GM18498 (cell line): ENCODE measurements at regions not wholly inside any gene's neighbourhood (a gene's known extent, or its start where the extent isn't known, plus 50 kb on each side); places are given as distances from the start of the nearest gene placed in this dataset.
"Not testable (repeated sequence)": the region's sequence is repeated elsewhere in the genome, so short reads cannot be mapped to it uniquely, and the experiment has no call there.

Source experiments
- ATAC-seq: cut with Tn5 transposase; IDR thresholded peaks from one replicate; pipeline ENCODE4 v1.9.1; 2021; ENCODE audit warnings: mild to moderate bottlenecking, moderate library complexity; ENCODE audit not compliant: unreplicated experiment

DNA sequence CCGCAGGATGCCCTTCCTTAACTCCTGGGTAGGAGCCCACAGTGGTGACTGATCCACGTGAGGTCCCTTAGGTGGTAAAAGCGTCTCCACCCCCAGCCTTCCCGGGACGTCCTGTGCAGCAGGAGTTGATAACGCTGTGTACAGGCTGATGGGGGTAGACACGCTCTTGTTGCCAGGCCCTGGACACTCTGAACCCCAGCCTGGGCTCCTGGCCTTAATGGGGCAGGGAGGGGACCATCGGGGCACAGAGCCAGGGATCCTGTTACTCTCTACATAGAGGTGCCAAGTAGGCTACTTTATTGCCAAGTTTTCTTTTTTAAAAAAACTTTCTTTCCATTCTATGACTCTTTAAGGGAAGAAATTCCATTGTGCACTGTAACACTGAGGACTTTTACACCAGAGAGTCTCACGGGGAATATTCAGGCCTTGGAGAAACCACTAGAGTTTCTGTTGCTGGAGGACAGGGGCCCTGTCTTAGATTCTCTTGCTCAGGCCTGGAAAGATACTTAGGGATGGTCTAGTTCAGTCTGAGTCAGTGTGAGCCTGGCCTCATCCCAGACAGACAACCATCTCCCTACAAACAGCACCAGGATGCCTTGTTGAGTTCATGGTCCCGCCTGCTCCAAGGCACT, 104.3 kb upstream of the RNU6-1 start:
- no peak for ATAC-seq

DNA sequence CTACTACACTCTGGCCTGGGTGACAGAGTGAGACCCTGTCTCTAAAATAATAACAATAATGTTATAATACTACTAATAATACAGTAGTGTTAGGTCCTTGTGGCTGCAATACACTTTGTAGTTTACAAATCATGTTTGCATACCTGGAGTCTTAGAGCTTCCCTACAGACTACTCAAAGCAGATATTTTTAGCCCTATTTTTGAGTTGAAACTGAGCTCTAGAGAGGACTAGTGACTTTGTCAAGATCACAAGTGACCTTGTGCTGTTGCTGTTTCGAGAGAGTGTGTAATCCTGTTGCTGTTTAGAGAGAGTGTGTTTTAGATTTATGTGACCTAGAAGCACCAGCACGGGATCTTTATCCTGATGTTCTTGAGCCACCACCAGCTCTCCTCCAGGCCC, 105.3 kb upstream of the RNU6-1 start:
- ATAC-seq = no peak

GRCh38 chr15:67945951-67946700, 106.3 kb upstream of the RNU6-1 start:
- ATAC-seq = no peak

DNA sequence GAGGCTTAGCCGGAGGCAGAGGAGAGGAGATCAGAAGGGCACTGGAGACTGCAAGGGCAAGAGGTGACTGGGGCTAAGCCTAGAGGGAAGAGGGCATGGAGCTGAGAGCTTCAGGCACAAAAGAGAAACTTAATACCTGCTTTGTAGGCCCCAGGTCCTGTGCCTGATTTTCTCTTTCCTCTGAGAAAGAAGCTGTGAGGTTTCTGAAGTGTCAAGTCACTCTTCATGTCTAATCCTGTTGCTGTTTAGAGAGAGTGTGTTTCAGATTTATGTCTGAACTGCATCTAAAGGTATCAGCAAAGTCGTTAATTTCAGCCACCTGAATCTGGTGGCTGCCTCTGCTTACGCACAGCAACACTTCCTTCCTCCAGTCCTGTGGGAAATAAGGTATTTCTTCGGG, 106.9 kb upstream of the RNU6-1 start:
- no peak for ATAC-seq

DNA sequence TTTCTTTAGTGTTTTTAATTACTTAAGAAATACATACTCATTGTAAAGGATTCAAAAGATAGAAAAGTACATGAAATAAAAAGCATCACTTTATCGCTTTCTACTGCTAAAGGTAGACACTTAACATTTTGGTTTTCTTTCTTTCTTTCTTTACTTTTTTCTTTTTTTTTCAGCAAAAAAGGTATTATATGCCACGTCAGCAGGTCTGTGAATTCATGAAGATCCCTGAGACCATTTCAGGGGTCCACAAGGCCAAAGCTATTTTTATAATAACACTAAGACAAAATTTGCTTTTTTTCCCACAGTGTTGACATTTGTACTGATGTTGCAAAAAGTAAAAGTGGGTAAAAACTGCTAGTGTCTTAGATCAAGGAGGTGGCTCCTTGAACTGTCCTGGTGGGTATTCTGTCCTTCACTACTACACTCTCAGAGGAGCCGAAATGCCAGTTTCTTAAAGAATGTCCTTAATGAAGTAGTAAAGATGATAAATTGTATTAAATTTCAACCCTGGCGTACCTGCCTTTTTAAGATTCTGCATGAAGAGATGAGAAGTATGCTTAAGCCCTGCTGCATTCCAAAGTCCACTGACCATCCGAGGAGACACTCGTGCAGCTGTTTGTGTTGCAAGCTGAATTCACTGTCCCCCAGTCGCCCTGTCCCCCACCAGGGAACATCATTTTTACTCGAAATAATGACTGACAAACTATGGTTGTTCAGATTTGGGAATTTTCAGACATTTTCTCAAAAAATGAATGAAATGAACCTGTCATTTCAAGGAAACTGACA, 106.7 kb upstream of the PIAS1 start:
- ATAC-seq = no peak

GRCh38 chr15:67948215-67948614, 105.9 kb upstream of the PIAS1 start:
- no peak for ATAC-seq

DNA sequence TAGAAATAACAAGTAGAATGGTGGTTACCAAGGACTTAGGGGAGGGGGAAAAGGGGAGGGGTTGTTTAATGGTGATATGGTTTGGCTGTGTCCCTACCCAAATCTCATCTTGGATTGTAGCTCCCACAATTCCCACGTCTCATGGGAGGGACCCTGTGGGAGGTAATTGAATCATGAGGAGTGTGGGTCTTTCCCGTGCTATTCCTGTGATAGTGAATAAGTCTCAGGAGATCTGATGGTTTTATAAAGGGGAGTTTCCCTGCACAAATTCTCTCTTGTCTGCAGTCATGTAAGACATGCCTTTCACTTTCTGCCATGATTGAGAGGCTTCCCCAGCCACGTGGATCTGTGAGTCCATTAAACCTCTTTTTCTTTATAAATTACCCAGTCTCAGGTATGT, 102.9 kb upstream of the PIAS1 start:
- ATAC-seq = not testable (repeated sequence)

DNA sequence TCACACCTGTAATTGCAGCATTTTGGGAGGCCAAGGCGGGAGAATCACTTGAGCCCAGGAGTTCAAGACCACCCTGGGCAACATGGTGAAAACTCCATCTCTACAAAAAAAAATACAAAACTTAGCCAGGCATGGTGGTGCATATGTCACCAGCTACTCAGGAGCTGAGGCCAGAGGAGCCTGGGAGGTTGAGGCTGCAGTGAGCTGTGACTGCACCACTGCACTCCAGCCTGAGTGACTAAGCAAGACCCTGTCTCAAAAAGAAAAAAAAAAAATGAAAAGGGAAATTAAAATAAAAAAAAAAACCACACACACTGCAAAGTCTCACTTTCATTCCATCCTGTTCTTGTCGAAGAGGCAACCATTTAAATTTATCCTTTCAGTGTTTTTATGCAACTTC, 100.8 kb upstream of the PIAS1 start:
- ATAC-seq = no peak

GRCh38 chr15:67955252-67955651, 98.9 kb upstream of the PIAS1 start:
- ATAC-seq = no peak

GRCh38 chr15:67957435-67958132, 96.5 kb upstream of the PIAS1 start:
- ATAC-seq = no peak

GRCh38 chr15:67967871-67968431, 86.2 kb upstream of the PIAS1 start:
- ATAC-seq = no peak

- no peak for ATAC-seq
Observed at GRCh38 chr15:67968564-67968963, 85.6 kb upstream of the PIAS1 start.

DNA sequence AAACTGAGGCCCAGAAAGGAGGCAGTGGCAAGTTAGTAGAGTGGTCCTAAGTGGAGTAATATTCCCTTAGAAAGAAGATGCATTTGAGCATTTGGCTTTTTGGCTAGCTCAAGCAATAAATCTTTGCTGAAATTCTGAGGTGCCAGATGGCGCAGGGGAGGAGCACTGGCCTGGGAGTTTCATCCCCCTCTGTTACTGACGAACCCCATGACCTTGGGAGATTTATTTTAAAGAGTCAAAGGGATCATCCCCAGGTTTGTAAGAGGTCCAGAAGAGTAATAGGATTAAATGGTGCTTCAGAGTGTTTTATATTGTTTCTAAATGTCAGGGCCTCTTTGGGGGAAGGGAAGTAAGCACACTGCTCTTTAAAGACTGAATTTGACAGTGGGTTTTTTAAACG, 85.1 kb upstream of the PIAS1 start:
- ATAC-seq = no peak

- no peak for ATAC-seq
Observed at GRCh38 chr15:67969892-67970291, 84.2 kb upstream of the PIAS1 start.

- ATAC-seq = no peak
Observed at GRCh38 chr15:67972377-67972776, 81.7 kb upstream of the PIAS1 start.

GRCh38 chr15:67973846-67974245, 80.3 kb upstream of the PIAS1 start:
- no peak for ATAC-seq

DNA sequence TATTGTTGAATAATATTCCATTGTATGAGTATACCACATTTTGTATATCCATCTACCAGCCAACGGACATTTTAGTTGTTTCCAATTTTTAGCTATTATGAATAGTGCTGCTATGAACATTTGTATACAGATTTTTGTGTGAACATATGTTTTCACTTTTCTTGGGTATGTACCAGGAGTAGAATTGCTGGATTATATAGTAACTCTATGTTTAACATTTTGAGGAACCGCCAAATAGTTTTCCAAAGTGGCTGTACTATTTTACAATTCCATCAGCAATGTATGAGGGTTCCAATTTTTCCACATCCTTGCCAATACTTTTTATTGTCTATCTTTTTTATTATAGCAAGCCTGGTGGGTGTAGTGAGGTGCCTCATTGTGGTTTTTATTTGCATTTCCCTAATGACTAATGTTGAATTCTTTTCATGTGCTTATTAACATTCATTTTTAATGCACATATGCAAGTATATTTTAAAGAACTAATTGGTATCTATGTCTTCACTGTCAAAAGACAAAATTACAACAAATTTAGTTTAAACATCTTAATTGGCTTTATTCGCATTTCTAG, 77.5 kb upstream of the PIAS1 start:
- ATAC-seq = no peak

DNA sequence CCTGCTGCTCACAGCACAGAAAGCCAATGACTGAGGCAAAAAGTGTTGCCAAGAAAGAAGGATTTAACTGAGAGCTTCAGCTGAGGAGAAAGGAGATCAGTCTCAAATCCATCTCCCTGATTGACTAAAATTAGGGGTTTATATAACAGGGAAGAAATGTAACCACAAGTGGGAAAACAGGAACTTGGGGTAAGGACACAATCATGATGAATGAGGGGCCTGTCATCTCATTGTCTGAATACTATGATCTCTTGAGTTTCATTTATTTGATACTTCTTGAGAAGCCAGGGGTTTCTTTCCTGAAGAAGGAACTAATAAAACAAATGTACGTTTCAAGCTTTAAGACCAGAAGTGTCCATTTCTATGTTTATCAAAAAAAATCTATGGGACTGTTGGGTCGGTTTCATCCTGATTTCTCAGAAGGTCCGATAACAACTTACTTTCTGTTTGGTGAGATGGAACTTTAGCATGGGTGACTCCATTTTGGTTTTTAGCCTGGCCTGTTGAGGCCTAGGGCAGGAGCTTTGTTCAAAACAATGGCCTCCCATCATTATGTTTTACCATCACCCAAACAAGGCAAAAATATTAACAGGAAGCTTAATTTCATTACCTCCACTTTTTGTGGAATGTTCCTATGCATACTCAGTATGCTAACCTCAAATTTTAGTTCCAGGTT, 76.6 kb upstream of the PIAS1 start:
- ATAC-seq = no peak

DNA sequence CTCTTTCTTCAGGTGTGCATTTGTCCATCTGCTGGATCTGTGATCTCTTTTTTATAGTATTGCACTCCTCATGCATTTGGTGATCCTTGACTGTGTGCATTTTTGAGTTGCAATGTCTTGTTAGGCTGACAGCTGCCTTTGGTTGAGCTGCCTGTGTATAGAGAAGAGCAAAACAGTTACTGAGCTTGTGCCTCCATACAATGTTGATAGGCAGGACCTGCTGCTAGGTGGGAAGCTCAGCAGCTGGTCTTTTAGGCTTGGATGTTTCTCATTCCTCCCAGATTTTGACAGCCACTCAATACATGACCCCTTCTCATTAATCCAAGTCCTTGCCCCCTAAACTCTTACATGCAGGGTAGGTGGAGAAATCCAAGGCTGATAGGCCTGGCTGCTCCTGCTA, 74.8 kb upstream of the PIAS1 start:
- no peak for ATAC-seq

GRCh38 chr15:67980171-67980570, 73.9 kb upstream of the PIAS1 start:
- no peak for ATAC-seq
